ENCODE measurements at regions not wholly inside any gene's neighbourhood (a gene's known extent, or its start where the extent isn't known, plus 50 kb on each side); places are given as distances from the start of the nearest gene placed in this dataset.
"Not testable (repeated sequence)": the region's sequence is repeated elsewhere in the genome, so short reads cannot be mapped to it uniquely, and the experiment has no call there.

DNA sequence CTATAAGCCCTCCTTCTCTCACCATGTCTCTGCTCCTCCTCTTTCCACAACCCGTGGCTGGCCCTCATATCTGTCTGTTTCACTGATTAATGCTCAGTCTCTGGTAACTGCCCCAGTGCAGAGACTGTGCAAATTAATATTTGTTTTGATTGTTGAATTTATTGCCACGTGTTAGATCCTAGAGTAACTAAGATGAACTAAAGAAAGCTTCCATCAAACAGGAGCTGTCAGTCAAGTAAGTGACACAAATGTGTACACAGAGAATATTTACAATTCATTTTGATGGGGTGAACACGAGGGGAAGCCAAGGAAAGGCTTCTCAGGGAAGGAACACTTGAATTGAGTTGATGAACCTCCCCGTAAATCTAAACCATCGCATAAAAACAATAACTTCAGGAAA lies 182.5 kb downstream of the BAMBI start:
- no peak for DNase-seq (ENCODE audit: low read depth in 3 of 3)

DNA sequence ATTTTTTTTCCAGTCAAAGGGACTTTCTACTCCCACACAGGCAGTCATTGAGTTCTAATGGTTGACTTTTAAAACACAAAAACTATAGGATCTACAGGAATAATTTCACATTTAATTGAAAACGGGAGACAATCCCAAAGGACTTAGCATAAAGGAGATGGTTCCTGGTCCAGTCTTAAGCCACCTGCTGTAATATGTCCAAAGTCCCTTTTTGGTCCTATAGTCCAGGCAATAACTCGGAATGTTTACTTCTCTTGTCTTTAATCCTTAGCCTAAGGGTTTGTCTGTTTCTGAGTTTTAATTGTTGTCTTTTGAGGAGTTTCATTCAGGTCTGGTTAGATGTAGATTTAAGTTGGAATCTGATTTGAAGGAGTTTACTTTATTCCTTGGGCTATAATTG lies 184.9 kb downstream of the BAMBI start:
- DNase-seq (ENCODE audit: low read depth in 3 of 3): no peak

DNA sequence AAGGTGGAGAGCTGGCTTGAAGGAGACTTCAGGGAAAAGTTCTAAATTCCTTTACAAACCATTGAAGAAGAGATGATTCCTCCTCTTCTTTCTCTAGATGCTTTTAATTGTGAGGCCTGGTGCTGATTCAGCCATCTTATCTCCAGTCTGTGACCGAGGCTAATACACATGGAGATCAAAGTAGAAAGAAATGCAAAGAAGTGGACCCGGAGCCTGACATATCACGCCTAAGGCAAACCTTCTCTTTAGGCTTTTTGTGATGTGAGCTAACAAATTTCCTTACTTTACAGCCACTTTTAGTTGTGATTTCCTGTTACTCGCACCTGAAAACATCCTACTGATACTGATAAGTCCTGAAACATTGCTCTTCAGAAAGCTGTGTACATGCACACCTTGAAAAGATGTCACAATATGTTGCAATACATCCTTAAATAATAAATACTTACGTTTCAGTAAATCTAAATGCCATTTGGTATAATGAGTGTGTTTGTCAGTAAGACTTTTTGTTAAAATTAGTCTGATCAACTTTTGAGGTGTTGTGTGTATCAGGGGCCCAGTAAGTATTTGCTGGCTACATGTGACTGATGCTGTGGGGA lies 192.4 kb downstream of the BAMBI start:
- DNase-seq (ENCODE audit: low read depth in 3 of 3): no peak

DNA sequence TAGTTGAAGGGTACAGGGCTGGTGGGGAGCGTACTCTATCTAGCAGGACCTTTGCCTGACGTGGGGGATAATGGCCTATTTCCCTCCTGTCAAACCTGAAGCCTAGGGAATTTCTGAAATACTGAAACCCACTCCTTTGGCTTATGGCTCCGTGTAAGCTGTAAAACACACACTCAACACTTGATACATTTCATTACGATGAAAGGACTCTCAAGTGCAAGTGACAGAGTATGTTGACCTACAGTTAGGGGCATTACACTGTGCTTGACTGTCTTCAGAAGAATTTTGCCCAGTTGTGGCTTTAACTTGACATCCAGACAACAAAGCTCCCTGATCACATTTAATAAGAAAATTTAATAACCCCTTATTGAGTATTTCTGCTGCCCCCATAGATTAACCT lies 194.3 kb downstream of the BAMBI start:
- DNase-seq (ENCODE audit: low read depth in 3 of 3): no peak

DNA sequence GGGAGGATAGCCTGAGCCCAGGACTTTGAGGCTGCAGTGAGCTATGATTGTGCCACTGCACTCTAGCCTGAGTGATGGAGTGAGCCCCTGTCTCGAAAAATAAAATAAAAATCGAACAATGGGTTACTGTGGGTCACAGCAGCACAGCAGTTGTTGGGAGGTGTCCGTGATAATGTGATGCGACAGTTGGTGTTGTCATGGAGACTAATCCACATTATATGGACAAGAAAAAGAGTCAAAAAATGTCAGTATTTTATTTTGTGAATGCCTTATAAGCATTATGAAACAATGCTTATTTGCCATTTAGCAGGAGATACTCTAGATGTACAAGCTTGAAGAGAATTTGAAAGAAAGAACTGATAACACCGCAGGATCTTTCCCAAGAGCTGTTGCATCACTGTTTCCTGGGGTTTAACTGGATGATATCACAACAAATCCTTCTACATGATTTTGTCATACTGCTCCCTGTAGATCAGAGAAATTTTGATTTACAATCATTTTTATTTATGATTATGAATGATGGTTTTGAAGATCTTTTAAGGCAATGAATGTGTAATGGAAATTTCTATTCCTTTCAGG lies 195.4 kb downstream of the BAMBI start:
- DNase-seq (ENCODE audit: low read depth in 3 of 3): no peak

DNA sequence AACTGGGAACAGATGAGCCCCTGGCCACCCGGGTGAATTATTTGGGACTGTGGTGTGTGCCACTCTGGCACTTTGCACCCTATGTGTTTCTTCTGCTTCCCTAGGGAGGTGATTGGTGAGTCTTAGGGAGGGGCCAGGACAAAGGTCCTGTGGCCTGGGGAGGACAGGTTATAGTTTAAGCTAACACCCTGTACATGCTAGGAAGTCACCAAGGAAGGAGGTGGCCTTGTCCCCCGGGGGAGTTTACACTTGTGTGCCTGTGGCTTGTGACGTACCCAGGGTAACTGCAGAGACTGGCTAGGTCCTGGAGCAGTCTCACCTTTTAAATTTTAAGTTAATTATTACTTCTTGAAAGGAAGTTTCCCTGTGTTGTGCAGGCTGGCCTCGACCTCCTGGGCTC lies 196.2 kb downstream of the BAMBI start:
- no peak for DNase-seq (ENCODE audit: low read depth in 3 of 3)

DNA sequence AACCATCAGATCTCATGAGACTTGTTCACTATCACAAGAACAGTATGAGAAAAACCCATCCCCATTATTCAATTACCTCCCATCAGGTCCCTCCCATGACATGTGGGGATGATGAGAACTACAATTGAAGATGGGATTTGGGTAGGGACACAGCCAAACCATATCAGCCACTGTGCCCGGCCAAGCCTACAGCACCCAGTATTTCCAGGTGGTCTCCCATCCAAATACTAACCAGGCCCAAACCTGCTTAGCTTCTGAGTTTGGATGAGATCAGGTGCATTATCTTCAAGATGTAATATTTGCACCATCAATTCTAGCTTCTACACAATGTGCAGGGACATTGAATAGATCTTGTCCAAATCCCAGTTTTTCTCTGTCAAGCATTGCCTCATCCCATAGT lies 196.9 kb downstream of the BAMBI start:
- DNase-seq (ENCODE audit: low read depth in 3 of 3): no peak

DNA sequence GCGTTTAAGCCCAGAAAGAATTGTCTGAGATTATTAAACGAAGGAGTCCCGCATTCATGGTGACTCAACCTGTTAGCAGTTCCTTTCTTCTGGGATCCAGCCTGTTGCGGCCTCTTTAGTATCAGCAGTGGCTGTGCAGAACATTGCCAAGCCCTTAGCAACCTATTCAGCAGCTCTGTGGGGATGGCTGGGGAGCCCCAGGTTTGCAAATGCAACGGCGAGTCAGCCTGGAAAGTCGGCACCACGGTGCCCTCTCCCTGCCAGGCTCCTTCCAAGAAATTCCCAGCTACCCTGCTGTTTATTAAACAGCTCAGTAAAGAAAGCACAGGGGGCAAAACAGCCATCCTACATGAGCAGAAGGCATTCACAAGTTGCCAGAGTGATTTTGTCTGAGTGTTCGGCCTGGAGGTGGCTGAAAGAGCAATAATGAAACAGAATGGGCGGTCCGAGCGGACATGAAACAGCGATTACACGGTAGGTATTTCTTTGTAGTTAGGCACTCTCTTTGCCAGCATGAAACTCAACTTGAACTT lies 198.3 kb downstream of the BAMBI start:
- no peak for DNase-seq (ENCODE audit: low read depth in 3 of 3)

DNA sequence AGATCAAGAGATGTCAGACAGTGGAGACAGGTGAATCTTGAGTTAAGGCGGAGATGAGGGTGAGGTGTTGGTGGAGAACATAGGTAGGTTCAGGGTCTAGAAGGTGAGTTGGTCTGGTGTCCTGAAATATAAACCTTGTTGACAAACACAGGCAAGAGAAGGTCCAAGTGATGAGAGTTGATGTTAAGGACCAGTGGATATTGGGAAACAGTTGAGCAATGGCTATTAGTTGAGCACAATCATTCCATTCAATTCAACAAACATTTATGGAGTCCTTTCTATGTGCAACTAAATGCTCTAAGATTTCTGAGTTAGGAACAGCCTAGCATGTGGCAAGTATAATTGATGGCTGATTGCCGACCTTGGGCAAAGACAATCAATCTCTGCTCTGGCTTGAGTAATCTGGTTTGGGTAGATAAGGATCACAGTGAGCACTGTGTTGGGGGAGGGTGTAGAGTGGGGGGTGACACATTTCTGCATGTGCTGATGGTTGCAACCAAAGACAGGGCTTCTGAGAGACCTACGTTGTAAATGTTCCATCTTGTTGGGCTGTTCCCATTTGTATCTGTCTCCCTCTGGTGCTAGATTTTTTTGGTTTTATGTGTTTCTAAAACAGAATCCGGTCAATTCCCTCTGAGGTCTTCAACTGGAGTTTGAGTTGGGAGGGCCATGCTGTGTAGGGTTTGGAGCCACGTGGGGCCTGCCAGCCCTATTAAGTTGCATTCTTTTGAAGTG lies 201.1 kb downstream of the BAMBI start:
- no peak for DNase-seq (ENCODE audit: low read depth in 3 of 3)

DNA sequence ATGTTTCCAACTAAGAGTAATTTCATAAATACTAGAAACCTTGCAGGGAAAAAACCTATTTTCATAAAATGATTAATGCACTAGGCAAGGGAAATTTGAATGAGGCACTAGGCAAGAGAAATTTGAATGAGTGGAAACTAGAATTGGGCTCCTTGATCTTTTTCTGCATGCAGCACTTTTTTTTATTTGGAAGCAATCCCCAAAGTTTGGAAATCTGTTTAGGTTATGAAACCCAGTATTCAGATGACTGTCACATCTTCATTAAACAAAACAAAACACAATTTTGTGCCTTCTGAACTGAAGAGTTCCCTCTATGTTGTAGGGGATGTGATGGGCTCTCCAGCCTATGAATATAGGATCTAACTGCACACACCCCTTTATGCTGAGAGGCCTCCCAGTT lies 201.9 kb downstream of the BAMBI start:
- DNase-seq (ENCODE audit: low read depth in 3 of 3): no peak

DNA sequence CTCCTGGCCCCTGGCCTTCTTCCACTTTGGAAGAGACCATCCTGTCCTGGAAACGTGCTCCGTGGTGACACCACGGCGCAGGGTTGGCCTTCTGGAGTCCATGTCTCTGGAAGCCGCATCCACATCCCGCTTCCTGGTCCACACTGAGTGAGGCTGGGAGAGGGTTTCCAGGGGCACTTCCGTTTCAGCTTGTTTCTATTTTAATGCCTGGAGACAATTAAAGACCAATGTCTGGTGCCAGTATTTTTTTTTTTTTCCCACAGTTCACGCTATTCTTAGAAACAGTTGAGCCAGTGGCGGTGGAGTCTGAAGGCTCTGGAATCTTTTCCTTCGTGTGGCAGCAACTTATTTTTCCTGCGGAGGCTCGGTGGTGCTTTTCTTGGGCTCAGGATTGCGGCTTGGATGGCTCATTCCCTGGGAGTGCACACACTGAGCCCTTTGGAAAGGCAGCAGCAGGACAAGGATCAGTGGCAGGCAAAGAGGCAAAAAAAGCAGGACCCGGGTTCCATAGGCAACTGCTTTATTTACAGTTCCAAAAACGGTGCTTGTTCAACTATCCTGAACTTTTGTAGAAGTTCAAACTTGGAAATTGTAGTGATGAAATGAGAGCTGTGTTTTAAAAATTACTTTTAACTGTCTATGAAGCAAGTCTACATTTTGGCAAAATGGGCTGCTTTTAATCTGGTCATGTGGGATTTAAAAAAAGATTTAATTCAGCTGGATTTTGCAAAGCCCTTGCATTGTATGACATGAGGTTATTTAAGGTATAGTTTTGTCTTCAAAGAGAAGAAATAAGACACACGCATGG lies 202.8 kb downstream of the BAMBI start:
- no peak for DNase-seq (ENCODE audit: low read depth in 3 of 3)

DNA sequence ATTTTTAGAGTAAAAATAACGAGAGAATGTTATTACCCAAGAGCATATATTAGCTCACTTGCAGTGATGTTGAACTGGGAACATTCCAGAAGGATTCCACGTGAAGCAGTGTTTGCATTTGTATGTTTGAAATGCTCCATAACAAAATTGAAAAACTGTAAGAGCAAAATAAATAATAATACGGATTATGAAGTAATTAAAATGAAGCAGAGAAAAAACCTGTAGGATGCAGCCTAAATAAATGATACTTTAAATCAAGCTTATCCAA lies 203.3 kb downstream of the BAMBI start:
- DNase-seq (ENCODE audit: low read depth in 3 of 3): no peak

DNA sequence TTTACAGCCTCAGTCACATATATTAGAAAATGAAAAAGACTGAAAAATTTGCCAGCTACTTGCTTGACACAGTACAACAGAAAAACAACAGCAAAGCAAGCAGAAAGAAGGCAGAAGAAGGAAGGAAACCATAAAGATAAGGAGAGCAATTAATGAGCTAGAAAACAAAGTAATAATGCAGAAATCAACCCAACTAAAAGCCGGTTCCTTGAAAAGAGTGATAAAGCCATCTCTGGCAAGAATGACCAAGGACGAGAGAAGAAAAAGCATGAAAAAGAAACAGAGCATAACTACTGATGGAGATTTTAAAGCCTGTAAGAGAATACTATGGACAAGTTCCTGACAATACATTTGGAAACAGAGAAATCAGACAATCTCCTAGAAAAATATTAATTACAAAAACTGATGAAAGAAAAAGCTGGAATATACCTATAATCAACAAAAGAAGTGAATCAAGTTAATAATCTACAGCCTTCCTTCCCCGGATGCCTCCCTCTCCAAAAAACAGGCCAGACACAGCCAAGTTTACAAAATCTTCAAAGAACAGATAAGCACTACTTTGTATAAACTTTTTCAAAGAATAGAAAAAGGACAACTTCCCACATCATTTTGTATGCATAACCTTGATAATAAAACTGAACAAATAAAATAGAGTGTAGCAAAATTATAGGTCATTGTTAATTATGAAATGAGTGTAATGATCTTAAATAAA lies 204.0 kb downstream of the BAMBI start:
- no peak for DNase-seq (ENCODE audit: low read depth in 3 of 3)

DNA sequence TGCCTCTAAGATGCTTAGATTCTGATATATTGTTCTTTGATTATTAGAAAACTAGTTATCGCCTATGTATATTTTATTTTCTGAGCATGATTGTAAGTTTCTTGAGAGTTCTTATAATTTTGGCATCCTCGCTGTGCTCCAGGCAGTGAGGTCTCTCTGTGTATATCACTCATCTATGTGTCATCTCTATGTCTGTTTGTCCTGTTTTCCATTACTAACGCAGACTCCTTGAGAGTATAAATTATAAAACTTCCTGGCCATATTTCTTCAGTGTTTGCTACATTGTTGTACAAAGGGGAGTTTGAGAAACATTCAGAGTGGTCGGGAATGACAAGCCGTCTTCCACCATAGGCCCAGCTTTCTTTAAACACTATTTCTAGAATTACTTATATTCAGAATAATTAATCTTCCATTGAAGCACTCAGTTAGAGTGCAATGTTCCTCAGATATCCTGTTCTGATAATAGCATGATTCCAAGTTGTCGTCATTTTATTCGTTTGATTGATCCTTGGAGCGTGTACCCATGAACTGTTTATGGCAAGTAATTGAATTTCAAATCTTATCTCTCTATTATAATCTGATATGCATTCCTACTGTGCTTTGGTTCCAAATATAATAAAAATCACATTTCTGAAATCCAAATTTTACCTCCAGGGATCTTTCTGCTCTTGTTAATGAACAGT lies 206.6 kb downstream of the BAMBI start:
- DNase-seq (ENCODE audit: low read depth in 3 of 3): no peak

DNA sequence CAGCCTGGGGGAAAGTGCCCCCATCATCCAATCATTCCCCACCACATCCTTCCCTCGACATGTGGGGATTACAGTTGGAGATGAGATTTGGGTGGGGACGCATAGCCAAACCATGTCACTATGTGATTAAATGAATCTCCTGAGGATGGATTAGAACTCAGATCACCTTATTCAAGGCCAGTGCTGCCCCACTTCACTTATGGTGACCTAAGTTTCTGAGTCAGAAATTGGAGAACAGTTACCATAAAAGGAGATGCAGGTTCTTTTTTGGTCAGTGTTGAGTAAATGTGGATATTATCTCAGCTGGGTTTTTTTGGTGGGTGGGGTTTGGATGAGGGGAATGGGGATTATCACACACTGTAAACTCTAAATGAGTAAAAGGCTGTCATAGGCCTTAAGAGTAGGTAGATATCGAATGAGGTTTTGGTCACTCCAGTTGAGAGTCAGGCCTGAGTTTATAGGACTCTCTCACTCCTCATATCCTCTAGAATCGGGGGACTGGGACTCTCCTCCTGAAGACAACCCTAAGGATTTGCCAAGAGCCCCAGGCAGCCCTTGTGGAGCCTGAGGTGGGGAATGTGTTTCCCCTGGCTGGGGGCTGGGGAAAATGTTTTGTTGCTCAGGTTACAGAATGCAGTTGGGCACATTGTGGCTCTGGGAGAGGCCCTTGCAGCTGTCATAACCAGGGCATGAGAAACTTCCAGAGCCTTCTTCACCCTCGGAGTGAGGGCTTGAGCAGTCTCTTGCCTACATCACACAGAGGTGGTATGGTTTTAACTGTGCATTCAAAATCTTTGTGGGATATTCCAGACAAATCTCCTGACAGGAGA lies 213.0 kb downstream of the BAMBI start:
- no peak for DNase-seq (ENCODE audit: low read depth in 3 of 3)

DNA sequence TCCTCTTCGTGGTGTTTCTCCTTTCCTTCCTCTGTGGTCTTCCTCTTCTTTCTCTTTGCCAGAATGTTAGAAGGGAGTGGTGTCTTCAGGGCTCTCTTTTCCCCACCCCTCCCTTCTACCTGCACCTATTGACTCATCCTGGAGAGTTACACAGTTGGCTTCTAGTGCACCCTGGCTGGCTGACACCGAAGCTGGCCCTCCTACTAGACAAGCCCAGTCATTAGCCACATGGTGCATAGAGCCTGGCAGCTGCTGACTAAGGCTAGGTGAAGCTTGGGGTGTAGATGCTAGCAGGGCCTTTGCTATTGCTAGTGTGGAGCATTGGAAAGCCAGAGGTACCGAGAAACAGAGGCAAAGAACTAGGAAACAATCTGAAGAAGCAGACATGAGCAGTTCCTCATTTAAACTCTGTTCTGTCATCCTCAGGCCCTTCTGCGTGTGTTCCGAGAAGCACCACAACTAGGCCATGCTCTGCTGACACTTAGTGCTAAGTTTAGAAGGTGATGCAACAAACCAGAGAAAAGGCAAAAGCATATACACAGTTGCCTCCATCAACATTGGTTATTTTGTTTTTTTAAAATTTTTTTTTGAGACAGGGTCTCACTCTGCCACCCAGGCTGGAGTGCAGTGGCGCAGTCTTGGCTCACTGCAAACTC lies 213.9 kb downstream of the BAMBI start:
- DNase-seq (ENCODE audit: low read depth in 3 of 3): no peak

DNA sequence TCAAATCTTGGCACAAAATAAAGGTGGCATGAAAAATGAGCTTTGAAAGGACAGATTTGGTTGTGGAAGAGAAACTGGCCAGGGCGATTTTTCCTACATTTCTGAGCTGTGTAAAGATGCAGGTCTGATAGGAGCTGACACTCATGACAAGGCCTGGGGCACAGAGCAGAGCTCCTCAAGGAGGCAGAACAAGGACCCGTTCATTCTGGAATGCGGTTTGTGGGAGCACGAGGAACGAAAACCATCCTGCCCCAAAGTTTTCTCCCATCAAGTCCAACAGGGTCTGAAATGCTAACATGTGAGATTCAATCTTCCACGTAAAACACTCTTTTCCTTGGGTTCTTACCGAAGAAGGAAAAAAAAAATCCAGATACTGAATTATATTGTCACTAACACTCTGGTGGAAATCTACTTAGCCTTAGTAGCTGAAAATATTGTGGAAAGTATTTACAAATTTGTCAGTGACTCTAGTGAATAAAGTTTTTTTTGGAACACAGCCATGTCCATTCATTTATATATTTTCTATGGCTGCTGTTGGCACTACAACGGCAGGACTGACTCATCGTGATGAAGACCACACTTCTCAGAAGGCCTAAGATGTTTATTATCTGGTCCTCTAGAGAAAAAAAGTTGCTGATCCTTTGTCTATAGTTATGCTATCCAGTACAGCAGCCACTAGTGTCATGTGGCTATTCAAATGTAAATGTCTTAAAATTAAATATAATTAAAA lies 215.7 kb downstream of the BAMBI start:
- DNase-seq (ENCODE audit: low read depth in 3 of 3): no peak

DNA sequence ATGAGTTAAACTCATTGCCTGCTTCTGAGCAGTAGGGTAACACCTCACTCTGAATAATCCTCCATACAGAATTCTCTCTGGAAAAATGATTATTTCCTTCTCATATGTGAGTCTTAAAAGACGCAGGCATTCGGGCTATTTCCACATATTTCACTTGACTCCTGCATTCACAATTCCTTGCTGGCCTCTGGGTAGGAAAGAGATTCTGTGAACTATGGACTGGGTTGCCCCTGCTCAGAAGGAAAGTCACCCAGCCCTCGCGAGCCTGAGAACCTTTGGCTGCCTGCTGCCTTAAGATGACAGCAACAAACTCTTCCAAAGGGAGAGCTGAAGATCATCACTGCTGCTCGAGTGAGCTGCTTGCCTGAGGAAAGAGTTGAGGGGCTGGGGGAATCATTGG lies 216.8 kb downstream of the BAMBI start:
- DNase-seq (ENCODE audit: low read depth in 3 of 3): no peak

DNA sequence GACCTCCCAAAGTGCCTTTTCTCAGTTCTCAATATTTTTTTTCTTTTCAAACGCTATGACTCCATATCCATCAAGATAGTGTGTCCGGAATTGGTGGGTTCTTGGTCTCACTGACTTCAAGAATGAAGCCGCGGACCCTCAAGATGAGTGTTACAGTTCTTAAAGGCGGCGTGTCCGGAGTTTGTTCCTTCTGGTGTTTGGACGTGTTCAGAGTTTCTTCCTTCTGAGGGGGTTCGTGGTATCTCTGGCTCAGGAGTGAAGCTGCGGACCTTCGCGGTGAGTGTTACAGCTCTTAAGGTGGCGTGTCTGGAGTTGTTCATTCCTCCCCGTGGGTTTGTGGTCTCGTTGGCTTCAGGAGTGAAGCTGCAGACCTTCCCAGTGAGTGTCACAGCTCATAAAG lies 218.3 kb downstream of the BAMBI start:
- not testable (repeated sequence) for DNase-seq (ENCODE audit: low read depth in 3 of 3)

All from stimulated activated CD4-positive, alpha-beta T cell treated with anti-CD3 and anti-CD28 coated beads, TNF-alpha, amount 100 ng/mL, for 4 hours (primary cell).